MM.1S (cell line): ENCODE measurements at regions not wholly inside any gene's neighbourhood (a gene's known extent, or its start where the extent isn't known, plus 50 kb on each side); places are given as distances from the start of the nearest gene placed in this dataset.

Source experiments
- DNase-seq: peaks from one replicate; pipeline ENCODE4 v3.0.0-alpha.2; 2015
- H2AFZ ChIP-seq: fragments of 300-600 bp; sonication (generic); 2 replicates; pipeline ENCODE4 v1.6.0; 2016; ENCODE audit warnings: antibody characterized with exemption, low read length
- H3F3A ChIP-seq: fragments of 300-600 bp; sonication (generic); 2 replicates; pipeline ENCODE4 v1.6.1; 2016; ENCODE audit warnings: mild to moderate bottlenecking, antibody characterized with exemption, low read length, moderate library complexity, mixed read lengths; ENCODE audit not compliant: insufficient read depth
- H3K27ac ChIP-seq: fragments of 300-600 bp; sonication (generic); 2 replicates; pipeline ENCODE4 v1.5.1; 2016; ENCODE audit warnings: mild to moderate bottlenecking, low read length
- H3K27me3 ChIP-seq: fragments of 300-600 bp; sonication (generic); replicated peaks from 2 replicates; pipeline ENCODE4 v1.6.0; 2016; ENCODE audit warnings: low read length; ENCODE audit not compliant: insufficient read depth
- H3K36me3 ChIP-seq: fragments of 300-600 bp; sonication (generic); replicated peaks from 2 replicates; pipeline ENCODE4 v1.6.1; 2016; ENCODE audit warnings: mild to moderate bottlenecking, low read length, mixed read lengths; ENCODE audit not compliant: insufficient read depth
- H3K4me1 ChIP-seq: fragments of 300-600 bp; sonication (generic); 2 replicates; pipeline ENCODE4 v1.6.1; 2016; ENCODE audit warnings: low read length, mixed read lengths
- H3K4me2 ChIP-seq: fragments of 300-600 bp; sonication (generic); 2 replicates; pipeline ENCODE4 v1.6.0; 2016; ENCODE audit warnings: low read depth, low read length
- H3K4me3 ChIP-seq: fragments of 300-600 bp; sonication (generic); 2 replicates; pipeline ENCODE4 v1.5.1; 2016; ENCODE audit warnings: low read length, mixed read lengths
- H3K79me2 ChIP-seq: fragments of 300-600 bp; sonication (generic); 2 replicates; pipeline ENCODE4 v1.6.1; 2016; ENCODE audit warnings: mixed run types, low read length, mixed read lengths
- H3K9ac ChIP-seq: fragments of 300-600 bp; sonication (generic); 2 replicates; pipeline ENCODE4 v1.6.1; 2016; ENCODE audit warnings: low read length, mixed read lengths
- H3K9me2 ChIP-seq: fragments of 300-600 bp; sonication (generic); replicated peaks from 2 replicates; pipeline ENCODE4 v1.6.1; 2016; ENCODE audit warnings: mild to moderate bottlenecking, low read length, mixed read lengths; ENCODE audit not compliant: insufficient read depth
- H3K9me3 ChIP-seq: fragments of 300-600 bp; sonication (generic); replicated peaks from 2 replicates; pipeline ENCODE4 v1.6.1; 2016; ENCODE audit warnings: mild to moderate bottlenecking, low read length, mixed read lengths; ENCODE audit not compliant: insufficient read depth
- H4K20me1 ChIP-seq: fragments of 300-600 bp; sonication (generic); 2 replicates; pipeline ENCODE4 v1.6.1; 2016; ENCODE audit warnings: mild to moderate bottlenecking, low read length, moderate library complexity, mixed read lengths; ENCODE audit not compliant: insufficient read depth
- EZH2 ChIP-seq: fragments of 300-600 bp; sonication (generic); optimal IDR thresholded peaks from 2 replicates; pipeline ENCODE3; 2017; ENCODE audit warnings: low read depth, mild to moderate bottlenecking, antibody characterized with exemption, low read length, mixed read lengths
- EZH2phosphoT487 ChIP-seq: fragments of 300-600 bp; sonication (generic); IDR thresholded peaks from 2 replicates; pipeline ENCODE4 v1.6.1; 2018; ENCODE audit warnings: antibody characterized with exemption, low read length
- TF ChIP-seq, protein P1 (sequence below): fragments of 300-600 bp; sonication (generic); IDR thresholded peaks from 2 replicates; pipeline ENCODE4 v1.5.1; 2016; ENCODE audit warnings: antibody characterized with exemption, low read length, mixed read lengths

DNA sequence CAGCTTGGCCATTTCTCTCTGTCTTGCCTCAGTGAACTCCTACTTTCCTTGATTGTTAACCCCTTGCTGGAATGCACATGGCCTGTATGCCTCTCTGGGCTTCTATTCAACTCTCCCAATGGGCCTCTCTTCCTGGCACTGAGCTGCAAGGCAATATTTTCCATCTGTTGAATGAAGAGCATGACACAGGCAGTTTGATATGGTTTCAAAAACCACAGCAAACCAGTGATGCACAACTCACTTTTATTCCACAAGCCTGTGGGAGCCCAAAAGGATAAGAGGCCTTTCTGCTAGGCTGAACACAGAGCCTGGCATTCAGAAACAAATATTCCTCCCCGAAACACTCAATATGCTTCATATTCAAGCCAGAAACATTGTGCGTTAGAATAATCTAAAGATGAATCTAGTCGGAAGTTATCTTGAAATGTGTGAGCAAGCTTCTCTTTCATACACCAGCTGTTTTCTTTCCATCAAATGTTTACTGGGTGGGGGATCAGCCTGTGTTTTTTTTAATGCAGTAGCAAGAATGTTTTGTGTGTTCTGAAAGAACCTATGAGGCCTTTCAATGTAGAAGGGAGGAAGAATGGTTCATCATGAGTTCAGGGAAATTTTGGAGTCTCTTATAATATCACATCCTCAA is 443.1 kb upstream of the SPRY2 start:
- Histone ChIP-seq H3K9me3 (no peaks in the 10 kb centered on the region), H3K4me3 (no peak overlapping the region), H3K79me2 (no peaks in the 10 kb centered on the region), H3K36me3 (no peaks in the 10 kb centered on the region), H3K27ac (no peak overlapping the region), H3K4me2 (no peak overlapping the region), H4K20me1 (no peaks in the 10 kb centered on the region), H3K4me1 (no peaks in the 10 kb centered on the region), H3K9me2 (no peaks in the 10 kb centered on the region), H3F3A (no peaks in the 10 kb centered on the region), H3K9ac (no peak overlapping the region), H2AFZ (no peak overlapping the region), H3K27me3 (no peaks in the 10 kb centered on the region)
- no peak for DNase-seq
- no peak for TF ChIP-seq EZH2
- TF ChIP-seq EZH2phosphoT487: no peak
- TF ChIP-seq, protein P1, sequence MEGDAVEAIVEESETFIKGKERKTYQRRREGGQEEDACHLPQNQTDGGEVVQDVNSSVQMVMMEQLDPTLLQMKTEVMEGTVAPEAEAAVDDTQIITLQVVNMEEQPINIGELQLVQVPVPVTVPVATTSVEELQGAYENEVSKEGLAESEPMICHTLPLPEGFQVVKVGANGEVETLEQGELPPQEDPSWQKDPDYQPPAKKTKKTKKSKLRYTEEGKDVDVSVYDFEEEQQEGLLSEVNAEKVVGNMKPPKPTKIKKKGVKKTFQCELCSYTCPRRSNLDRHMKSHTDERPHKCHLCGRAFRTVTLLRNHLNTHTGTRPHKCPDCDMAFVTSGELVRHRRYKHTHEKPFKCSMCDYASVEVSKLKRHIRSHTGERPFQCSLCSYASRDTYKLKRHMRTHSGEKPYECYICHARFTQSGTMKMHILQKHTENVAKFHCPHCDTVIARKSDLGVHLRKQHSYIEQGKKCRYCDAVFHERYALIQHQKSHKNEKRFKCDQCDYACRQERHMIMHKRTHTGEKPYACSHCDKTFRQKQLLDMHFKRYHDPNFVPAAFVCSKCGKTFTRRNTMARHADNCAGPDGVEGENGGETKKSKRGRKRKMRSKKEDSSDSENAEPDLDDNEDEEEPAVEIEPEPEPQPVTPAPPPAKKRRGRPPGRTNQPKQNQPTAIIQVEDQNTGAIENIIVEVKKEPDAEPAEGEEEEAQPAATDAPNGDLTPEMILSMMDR: no peak

DNA sequence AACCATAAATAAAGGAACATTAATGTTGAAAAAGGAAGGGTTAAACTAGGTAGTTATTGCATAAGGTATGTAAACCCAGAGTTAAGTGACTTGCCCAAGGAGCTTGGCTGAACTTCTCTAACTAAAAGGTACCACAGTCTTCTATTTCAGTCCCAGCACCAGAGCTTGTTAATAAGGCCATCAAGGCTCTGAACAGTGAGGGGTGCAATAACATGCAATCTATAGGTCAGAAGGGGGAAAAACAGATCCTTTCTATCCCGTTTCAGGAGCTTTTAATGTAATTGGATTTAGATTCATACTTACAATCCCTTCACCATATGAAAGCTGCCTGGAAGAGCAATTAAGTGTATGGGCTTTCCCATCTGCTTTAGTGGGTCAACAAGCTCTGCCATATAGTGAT is 441.5 kb upstream of the SPRY2 start:
- Histone ChIP-seq H3K4me3 (no peak overlapping the region), H3K4me2 (no peak overlapping the region), H2AFZ (no peak overlapping the region), H4K20me1 (no peaks in the 10 kb centered on the region), H3K36me3 (no peaks in the 10 kb centered on the region), H3K27ac (no peak overlapping the region), H3K27me3 (no peaks in the 10 kb centered on the region), H3K9ac (no peak overlapping the region), H3F3A (no peaks in the 10 kb centered on the region), H3K79me2 (no peaks in the 10 kb centered on the region), H3K9me3 (no peaks in the 10 kb centered on the region), H3K4me1 (no peaks in the 10 kb centered on the region), H3K9me2 (no peaks in the 10 kb centered on the region)
- DNase-seq: no peak
- TF ChIP-seq EZH2phosphoT487 (no peak), EZH2 (no peak)
- TF ChIP-seq, protein P1: no peak

DNA sequence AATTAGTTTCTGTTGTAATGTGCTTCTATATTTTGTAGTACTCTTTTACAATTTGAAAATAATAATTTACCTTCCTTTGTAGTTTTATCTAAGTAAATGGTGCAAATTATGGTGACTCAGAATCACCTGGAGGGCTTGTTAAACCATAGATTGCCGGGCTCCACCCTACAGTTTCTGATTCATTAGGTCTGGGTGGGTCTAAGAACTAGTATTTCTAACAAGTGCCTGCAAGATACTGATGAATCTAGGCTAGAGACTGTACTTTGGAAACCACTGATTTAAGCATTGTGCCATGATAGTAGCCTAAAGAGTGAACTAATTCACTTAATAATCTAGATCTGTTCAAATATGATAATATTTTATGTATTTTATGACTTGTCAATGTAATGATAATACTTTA is 437.4 kb upstream of the SPRY2 start:
- Histone ChIP-seq H3K9ac (no peak overlapping the region), H3K9me2 (no peaks in the 10 kb centered on the region), H3K4me1 (no peaks in the 10 kb centered on the region), H3K36me3 (no peaks in the 10 kb centered on the region), H3K27me3 (no peaks in the 10 kb centered on the region), H4K20me1 (no peaks in the 10 kb centered on the region), H3K27ac (no peak overlapping the region), H3F3A (no peaks in the 10 kb centered on the region), H3K4me2 (no peak overlapping the region), H3K79me2 (no peaks in the 10 kb centered on the region), H2AFZ (no peak overlapping the region), H3K9me3 (no peaks in the 10 kb centered on the region), H3K4me3 (no peak overlapping the region)
- no peak for DNase-seq
- TF ChIP-seq EZH2phosphoT487: no peak
- TF ChIP-seq EZH2: no peak
- TF ChIP-seq, protein P1: no peak
